ENCODE measurements at regions not wholly inside any gene's neighbourhood (a gene's known extent, or its start where the extent isn't known, plus 50 kb on each side); places are given as distances from the start of the nearest gene placed in this dataset.

DNA sequence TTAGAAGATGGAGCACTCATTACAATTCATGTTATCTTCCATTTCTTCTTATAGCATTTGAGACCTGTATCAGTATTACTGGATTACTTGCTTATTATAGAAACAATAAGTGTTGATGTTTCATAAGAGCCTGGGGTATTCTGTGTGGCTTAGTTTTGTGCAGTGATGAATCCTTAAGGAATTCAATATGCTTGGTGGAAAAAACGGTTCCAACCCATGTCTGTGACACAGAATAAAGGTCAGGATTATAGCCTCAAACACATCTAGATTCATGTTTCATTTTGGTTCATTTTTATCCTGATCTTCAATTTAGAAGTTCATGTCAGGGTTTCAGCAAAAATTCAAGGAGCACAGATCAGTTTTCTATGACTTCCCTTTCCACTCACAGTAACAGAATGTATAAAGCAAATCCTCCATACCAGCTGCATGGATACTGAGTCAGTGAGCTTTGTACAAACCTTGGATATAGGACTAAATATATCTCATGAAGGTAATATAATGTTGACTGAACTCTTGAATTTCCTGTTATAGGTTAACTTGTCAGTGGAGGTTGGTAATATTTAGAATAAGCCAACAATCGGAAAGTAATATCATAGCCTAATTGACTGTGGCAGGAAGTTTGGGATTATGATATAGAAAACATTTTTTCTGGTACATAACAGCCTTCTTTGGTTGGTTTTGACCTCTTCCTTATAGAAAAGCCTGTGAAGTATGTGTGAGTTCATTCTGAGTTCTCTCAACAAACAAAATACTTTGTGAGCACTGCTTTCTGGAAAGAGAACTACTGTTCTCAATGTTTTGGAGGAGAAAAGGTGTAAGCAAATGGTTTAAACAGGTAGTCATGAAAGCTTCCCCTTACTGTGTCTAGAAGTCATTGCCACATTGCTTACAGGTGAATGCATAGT lies 218.2 kb upstream of the TPM1 start:
- Mint-ChIP-seq H3K4me3 (no peak overlapping the region), H3K9me3 (no peaks in the 10 kb centered on the region), H3K36me3 (ENCODE audit: low read depth) (peaks cover 23% of the 10 kb centered on the region), H3K27ac (no peak overlapping the region), H3K27me3 (ENCODE audit: low read depth, poor library complexity) (peaks cover 12% of the 10 kb centered on the region), H3K4me1 (peaks cover 24% of the 10 kb centered on the region)
- TF ChIP-seq, protein P1, sequence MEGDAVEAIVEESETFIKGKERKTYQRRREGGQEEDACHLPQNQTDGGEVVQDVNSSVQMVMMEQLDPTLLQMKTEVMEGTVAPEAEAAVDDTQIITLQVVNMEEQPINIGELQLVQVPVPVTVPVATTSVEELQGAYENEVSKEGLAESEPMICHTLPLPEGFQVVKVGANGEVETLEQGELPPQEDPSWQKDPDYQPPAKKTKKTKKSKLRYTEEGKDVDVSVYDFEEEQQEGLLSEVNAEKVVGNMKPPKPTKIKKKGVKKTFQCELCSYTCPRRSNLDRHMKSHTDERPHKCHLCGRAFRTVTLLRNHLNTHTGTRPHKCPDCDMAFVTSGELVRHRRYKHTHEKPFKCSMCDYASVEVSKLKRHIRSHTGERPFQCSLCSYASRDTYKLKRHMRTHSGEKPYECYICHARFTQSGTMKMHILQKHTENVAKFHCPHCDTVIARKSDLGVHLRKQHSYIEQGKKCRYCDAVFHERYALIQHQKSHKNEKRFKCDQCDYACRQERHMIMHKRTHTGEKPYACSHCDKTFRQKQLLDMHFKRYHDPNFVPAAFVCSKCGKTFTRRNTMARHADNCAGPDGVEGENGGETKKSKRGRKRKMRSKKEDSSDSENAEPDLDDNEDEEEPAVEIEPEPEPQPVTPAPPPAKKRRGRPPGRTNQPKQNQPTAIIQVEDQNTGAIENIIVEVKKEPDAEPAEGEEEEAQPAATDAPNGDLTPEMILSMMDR (IDR thresholded peaks at IDR 0.05) = no peak
- no peak for DNase-seq

GRCh38 chr15:62825191-62825590 lies 217.4 kb upstream of the TPM1 start:
- H3K4me1 Mint-ChIP-seq = peaks cover 21% of the 10 kb centered on the region
- DNase-seq = no peak
- H3K9me3 Mint-ChIP-seq = no peaks in the 10 kb centered on the region
- no peak overlapping the region for H3K4me3 Mint-ChIP-seq
- H3K27ac Mint-ChIP-seq = no peak overlapping the region
- peaks cover 23% of the 10 kb centered on the region for H3K36me3 Mint-ChIP-seq (ENCODE audit: low read depth)
- TF ChIP-seq, protein P1 (IDR thresholded peaks at IDR 0.05) = no peak
- peaks cover 14% of the 10 kb centered on the region for H3K27me3 Mint-ChIP-seq (ENCODE audit: low read depth, poor library complexity)

DNA sequence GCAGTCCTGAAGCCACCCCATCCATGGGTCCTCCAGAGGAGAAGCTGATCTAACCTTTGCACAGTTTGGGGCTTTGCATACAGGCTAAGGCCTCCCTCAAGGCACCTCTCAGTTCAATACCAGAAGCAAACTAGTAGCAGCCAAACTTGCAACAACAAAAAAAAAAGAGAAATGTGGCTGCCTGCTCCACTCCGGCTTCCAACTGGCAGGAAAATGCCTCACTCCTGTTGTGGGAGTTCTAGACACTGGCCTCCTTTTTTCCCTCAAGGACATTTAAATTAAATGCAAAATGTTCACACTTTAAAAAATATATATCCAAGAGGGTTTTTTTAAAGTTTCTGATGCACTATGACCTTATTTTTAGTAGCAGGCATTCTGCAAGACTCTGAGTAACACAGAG lies 216.0 kb upstream of the TPM1 start:
- Mint-ChIP-seq H3K4me3 (no peak overlapping the region), H3K4me1 (peaks cover 21% of the 10 kb centered on the region)

GRCh38 chr15:62828364-62828763 lies 214.2 kb upstream of the TPM1 start:
- Mint-ChIP-seq H3K4me1 (peaks cover 15% of the 10 kb centered on the region), H3K27ac (no peak overlapping the region), H3K36me3 (ENCODE audit: low read depth) (peaks cover 9% of the 10 kb centered on the region), H3K9me3 (no peaks in the 10 kb centered on the region), H3K4me3 (no peak overlapping the region), H3K27me3 (ENCODE audit: low read depth, poor library complexity) (peaks cover 14% of the 10 kb centered on the region)
- DNase-seq = no peak
- TF ChIP-seq, protein P1 (IDR thresholded peaks at IDR 0.05) = no peak

More for the DNA sequence above, 216.0 kb upstream of the TPM1 start:
- Mint-ChIP-seq H3K9me3 (no peaks in the 10 kb centered on the region), H3K27me3 (ENCODE audit: low read depth, poor library complexity) (peaks cover 14% of the 10 kb centered on the region), H3K36me3 (ENCODE audit: low read depth) (peaks cover 14% of the 10 kb centered on the region), H3K27ac (no peak overlapping the region)
- TF ChIP-seq, protein P1 (IDR thresholded peaks at IDR 0.05) = no peak
- no peak for DNase-seq

DNA sequence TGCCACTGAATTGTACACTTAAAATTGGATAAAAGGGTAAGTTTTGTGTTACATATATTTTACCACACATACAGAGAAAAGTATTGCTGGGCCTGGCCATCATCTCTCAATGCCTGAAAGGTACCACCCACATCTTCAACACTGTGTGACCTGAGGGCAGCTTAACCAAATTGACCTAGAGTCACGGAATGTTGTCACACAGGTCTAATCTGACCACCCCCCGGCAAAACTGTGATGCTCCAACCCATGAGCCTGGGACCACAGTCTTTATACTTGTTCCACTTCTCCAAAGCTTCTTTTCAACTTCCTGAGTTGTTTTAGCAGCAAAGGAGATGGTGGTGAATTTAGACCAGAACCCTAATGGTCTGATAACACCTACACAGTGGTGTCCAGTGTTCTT lies 210.3 kb upstream of the TPM1 start:
- Mint-ChIP-seq H3K27ac (no peak overlapping the region), H3K4me1 (peaks cover 11% of the 10 kb centered on the region), H3K9me3 (no peaks in the 10 kb centered on the region), H3K36me3 (ENCODE audit: low read depth) (peaks cover 29% of the 10 kb centered on the region), H3K4me3 (no peak overlapping the region), H3K27me3 (ENCODE audit: low read depth, poor library complexity) (peaks cover 6% of the 10 kb centered on the region)
- no peak for DNase-seq
- TF ChIP-seq, protein P1 (IDR thresholded peaks at IDR 0.05) = no peak

GRCh38 chr15:62833646-62834045 lies 208.9 kb upstream of the TPM1 start:
- Mint-ChIP-seq H3K4me3 (no peak overlapping the region), H3K9me3 (no peaks in the 10 kb centered on the region), H3K27ac (no peak overlapping the region), H3K4me1 (peaks cover 1% of the 10 kb centered on the region), H3K27me3 (ENCODE audit: low read depth, poor library complexity) (peaks cover 6% of the 10 kb centered on the region), H3K36me3 (ENCODE audit: low read depth) (peaks cover 35% of the 10 kb centered on the region)
- TF ChIP-seq, protein P1 (IDR thresholded peaks at IDR 0.05) = no peak
- DNase-seq = no peak
